GM12878 (cell line): ENCODE measurements at regions not wholly inside any gene's neighbourhood (a gene's known extent, or its start where the extent isn't known, plus 50 kb on each side); places are given as distances from the start of the nearest gene placed in this dataset.

Experiments used
- CBX5 ChIP-seq: sonication (generic); IDR thresholded peaks from 2 replicates; pipeline ENCODE4 v1.6.1; 2016; ENCODE audit warnings: low read depth, moderate library complexity, mild to moderate bottlenecking, inconsistent platforms
- CEBPB ChIP-seq, 2 experiments: fragments of 150-350 bp in 1 of 2; IDR thresholded peaks; 2 replicates each; pipeline ENCODE4 v1.6.1; 2012 to 2014; ENCODE audit warnings: low read depth in 2 of 2, low read length in 2 of 2, borderline replicate concordance in 1 of 2, inconsistent platforms in 1 of 2
- DPF2 ChIP-seq: fragments of 450-650 bp; IDR thresholded peaks from 2 replicates; pipeline ENCODE4 v1.6.1; 2017; ENCODE audit warnings: mild to moderate bottlenecking
- HDAC2 ChIP-seq: fragments of 200-600 bp; sonication (generic); IDR thresholded peaks from 2 replicates; pipeline ENCODE4 v1.6.1; 2017
- JUND ChIP-seq: IDR thresholded peaks from 2 replicates; pipeline ENCODE4 v1.6.1; 2012; ENCODE audit warnings: low read depth, mild to moderate bottlenecking, low read length, improper control_type of control experiment, moderate library complexity
- NR2C1 ChIP-seq: fragments of 450-650 bp; IDR thresholded peaks from 2 replicates; pipeline ENCODE4 v1.6.1; 2017; ENCODE audit warnings: antibody characterized with exemption, mild to moderate bottlenecking, moderate library complexity
- NRF1 ChIP-seq: conservative IDR thresholded peaks from 2 replicates; pipeline ENCODE4 v1.6.1; 2011; ENCODE audit warnings: mild to moderate bottlenecking, low read depth, low read length, improper control_type of control experiment
- POU2F2 ChIP-seq: IDR thresholded peaks from 3 replicates; pipeline ENCODE4 v1.6.1; 2011; ENCODE audit warnings: low read depth, mild to moderate bottlenecking, low read length, borderline replicate concordance
- SMC3 ChIP-seq: IDR thresholded peaks from 2 replicates; pipeline ENCODE4 v1.6.1; 2011; ENCODE audit warnings: low read length, improper control_type of control experiment, borderline replicate concordance
- SP1 ChIP-seq: IDR thresholded peaks from one replicate; pipeline ENCODE4 v1.6.1; 2011; ENCODE audit warnings: low read depth, low read length
- TF ChIP-seq, protein P1 (sequence below): fragments of 450-650 bp; IDR thresholded peaks from 2 replicates; pipeline ENCODE4 v1.6.1; 2016; ENCODE audit warnings: mild to moderate bottlenecking, moderate library complexity, borderline replicate concordance
- TF ChIP-seq, protein P2 (sequence below): fragments of 450-650 bp; IDR thresholded peaks from 2 replicates; pipeline ENCODE4 v1.6.1; 2017; ENCODE audit warnings: mild to moderate bottlenecking, moderate library complexity
- TF ChIP-seq, protein P3 (sequence below): IDR thresholded peaks from 2 replicates; pipeline ENCODE4 v1.6.1; 2012; ENCODE audit warnings: low read depth, low read length, improper control_type of control experiment
- TF ChIP-seq, protein P4 (sequence below): fragments of 450-650 bp; IDR thresholded peaks from 2 replicates; pipeline ENCODE4 v1.6.1; 2018; ENCODE audit warnings: borderline replicate concordance, mild to moderate bottlenecking; ENCODE audit not compliant: partially characterized antibody

DNA sequence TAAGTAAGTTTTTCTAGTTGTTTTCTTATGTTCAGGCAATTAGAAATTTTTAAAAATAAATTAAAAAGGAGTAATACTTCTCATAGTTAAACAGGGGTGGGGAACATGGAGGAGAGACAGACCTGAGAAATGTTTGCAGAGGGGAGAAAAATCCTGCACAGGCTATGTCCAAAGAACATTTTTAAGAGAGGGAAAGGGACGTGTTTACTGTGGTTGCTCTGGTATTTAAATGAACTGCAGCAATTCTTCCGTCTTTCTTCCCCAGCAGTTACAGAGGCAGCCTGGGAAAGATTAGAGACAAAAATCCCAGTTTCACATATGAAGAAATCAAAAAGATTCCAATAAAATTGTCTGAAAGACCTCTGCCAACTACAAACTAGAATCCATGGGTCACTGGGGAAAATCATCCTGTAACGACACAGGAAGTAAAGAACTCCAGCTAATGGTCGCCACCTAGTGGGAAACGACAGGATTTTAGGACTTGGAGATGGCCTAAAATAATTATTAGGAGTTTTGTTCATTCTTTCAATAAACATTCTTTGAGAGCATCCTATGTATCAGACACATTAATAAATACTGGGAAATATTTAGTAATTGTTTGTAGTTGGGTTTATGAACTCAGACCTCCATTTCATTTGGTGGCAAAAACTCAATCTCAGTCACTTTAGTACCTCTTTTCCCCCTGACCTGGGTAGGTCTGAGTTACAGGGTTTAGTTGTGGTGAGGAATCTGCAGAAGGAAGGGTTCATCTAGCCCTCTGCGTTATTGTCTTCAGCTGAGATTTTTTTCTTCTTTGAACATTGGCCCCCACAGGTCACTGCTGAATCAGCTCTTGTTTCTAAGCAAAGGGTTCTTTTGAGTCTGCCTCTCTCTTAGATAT lies 69.9 kb upstream of the GOLIM4 start (continued):
- TF ChIP-seq, protein P1, sequence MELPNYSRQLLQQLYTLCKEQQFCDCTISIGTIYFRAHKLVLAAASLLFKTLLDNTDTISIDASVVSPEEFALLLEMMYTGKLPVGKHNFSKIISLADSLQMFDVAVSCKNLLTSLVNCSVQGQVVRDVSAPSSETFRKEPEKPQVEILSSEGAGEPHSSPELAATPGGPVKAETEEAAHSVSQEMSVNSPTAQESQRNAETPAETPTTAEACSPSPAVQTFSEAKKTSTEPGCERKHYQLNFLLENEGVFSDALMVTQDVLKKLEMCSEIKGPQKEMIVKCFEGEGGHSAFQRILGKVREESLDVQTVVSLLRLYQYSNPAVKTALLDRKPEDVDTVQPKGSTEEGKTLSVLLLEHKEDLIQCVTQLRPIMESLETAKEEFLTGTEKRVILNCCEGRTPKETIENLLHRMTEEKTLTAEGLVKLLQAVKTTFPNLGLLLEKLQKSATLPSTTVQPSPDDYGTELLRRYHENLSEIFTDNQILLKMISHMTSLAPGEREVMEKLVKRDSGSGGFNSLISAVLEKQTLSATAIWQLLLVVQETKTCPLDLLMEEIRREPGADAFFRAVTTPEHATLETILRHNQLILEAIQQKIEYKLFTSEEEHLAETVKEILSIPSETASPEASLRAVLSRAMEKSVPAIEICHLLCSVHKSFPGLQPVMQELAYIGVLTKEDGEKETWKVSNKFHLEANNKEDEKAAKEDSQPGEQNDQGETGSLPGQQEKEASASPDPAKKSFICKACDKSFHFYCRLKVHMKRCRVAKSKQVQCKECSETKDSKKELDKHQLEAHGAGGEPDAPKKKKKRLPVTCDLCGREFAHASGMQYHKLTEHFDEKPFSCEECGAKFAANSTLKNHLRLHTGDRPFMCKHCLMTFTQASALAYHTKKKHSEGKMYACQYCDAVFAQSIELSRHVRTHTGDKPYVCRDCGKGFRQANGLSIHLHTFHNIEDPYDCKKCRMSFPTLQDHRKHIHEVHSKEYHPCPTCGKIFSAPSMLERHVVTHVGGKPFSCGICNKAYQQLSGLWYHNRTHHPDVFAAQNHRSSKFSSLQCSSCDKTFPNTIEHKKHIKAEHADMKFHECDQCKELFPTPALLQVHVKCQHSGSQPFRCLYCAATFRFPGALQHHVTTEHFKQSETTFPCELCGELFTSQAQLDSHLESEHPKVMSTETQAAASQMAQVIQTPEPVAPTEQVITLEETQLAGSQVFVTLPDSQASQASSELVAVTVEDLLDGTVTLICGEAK, result no peak
- TF ChIP-seq POU2F2 (no peak), NR2C1 (no peak), SP1 (no peak), NRF1 (no peak), JUND (no peak), CEBPB (IDR thresholded peaks at IDR 0.05; ENCODE audit: borderline replicate concordance in 1 of 2, low read depth in 2 of 2, low read length in 2 of 2) (no peak), CBX5 (no peak), HDAC2 (no peak), DPF2 (no peak), SMC3 (peak; percentile 98)
- TF ChIP-seq, protein P2, sequence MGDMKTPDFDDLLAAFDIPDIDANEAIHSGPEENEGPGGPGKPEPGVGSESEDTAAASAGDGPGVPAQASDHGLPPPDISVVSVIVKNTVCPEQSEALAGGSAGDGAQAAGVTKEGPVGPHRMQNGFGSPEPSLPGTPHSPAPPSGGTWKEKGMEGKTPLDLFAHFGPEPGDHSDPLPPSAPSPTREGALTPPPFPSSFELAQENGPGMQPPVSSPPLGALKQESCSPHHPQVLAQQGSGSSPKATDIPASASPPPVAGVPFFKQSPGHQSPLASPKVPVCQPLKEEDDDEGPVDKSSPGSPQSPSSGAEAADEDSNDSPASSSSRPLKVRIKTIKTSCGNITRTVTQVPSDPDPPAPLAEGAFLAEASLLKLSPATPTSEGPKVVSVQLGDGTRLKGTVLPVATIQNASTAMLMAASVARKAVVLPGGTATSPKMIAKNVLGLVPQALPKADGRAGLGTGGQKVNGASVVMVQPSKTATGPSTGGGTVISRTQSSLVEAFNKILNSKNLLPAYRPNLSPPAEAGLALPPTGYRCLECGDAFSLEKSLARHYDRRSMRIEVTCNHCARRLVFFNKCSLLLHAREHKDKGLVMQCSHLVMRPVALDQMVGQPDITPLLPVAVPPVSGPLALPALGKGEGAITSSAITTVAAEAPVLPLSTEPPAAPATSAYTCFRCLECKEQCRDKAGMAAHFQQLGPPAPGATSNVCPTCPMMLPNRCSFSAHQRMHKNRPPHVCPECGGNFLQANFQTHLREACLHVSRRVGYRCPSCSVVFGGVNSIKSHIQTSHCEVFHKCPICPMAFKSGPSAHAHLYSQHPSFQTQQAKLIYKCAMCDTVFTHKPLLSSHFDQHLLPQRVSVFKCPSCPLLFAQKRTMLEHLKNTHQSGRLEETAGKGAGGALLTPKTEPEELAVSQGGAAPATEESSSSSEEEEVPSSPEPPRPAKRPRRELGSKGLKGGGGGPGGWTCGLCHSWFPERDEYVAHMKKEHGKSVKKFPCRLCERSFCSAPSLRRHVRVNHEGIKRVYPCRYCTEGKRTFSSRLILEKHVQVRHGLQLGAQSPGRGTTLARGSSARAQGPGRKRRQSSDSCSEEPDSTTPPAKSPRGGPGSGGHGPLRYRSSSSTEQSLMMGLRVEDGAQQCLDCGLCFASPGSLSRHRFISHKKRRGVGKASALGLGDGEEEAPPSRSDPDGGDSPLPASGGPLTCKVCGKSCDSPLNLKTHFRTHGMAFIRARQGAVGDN, result no peak
- TF ChIP-seq, protein P3, sequence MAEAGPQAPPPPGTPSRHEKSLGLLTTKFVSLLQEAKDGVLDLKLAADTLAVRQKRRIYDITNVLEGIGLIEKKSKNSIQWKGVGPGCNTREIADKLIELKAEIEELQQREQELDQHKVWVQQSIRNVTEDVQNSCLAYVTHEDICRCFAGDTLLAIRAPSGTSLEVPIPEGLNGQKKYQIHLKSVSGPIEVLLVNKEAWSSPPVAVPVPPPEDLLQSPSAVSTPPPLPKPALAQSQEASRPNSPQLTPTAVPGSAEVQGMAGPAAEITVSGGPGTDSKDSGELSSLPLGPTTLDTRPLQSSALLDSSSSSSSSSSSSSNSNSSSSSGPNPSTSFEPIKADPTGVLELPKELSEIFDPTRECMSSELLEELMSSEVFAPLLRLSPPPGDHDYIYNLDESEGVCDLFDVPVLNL, result no peak
- TF ChIP-seq, protein P4, sequence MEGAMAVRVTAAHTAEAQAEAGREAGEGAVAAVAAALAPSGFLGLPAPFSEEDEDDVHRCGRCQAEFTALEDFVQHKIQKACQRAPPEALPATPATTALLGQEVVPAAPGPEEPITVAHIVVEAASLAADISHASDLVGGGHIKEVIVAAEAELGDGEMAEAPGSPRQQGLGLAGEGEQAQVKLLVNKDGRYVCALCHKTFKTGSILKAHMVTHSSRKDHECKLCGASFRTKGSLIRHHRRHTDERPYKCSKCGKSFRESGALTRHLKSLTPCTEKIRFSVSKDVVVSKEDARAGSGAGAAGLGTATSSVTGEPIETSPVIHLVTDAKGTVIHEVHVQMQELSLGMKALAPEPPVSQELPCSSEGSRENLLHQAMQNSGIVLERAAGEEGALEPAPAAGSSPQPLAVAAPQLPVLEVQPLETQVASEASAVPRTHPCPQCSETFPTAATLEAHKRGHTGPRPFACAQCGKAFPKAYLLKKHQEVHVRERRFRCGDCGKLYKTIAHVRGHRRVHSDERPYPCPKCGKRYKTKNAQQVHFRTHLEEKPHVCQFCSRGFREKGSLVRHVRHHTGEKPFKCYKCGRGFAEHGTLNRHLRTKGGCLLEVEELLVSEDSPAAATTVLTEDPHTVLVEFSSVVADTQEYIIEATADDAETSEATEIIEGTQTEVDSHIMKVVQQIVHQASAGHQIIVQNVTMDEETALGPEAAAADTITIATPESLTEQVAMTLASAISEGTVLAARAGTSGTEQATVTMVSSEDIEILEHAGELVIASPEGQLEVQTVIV, result no peak
